C4-2B (cell line): ENCODE measurements at regions not wholly inside any gene's neighbourhood (a gene's known extent, or its start where the extent isn't known, plus 50 kb on each side); places are given as distances from the start of the nearest gene placed in this dataset.
"Not testable (repeated sequence)": the region's sequence is repeated elsewhere in the genome, so short reads cannot be mapped to it uniquely, and the experiment has no call there.

Experiments used
- H3K27ac ChIP-seq: fragments of 450-650 bp; 2 replicates; pipeline ENCODE4 v1.5.1; 2017
- ZFX ChIP-seq: fragments of 450-650 bp; IDR thresholded peaks from 2 replicates; pipeline ENCODE4 v1.6.1; 2017
- TF ChIP-seq, protein P1 (sequence below): fragments of 450-650 bp; conservative IDR thresholded peaks from 2 replicates; pipeline ENCODE4 v1.5.1; 2017; ENCODE audit warnings: mild to moderate bottlenecking

- TF ChIP-seq, protein P1, sequence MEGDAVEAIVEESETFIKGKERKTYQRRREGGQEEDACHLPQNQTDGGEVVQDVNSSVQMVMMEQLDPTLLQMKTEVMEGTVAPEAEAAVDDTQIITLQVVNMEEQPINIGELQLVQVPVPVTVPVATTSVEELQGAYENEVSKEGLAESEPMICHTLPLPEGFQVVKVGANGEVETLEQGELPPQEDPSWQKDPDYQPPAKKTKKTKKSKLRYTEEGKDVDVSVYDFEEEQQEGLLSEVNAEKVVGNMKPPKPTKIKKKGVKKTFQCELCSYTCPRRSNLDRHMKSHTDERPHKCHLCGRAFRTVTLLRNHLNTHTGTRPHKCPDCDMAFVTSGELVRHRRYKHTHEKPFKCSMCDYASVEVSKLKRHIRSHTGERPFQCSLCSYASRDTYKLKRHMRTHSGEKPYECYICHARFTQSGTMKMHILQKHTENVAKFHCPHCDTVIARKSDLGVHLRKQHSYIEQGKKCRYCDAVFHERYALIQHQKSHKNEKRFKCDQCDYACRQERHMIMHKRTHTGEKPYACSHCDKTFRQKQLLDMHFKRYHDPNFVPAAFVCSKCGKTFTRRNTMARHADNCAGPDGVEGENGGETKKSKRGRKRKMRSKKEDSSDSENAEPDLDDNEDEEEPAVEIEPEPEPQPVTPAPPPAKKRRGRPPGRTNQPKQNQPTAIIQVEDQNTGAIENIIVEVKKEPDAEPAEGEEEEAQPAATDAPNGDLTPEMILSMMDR: no peak
- TF ChIP-seq ZFX: no peak
- H3K27ac ChIP-seq: no peak overlapping the region
Measured at GRCh38 chr1:220453371-220453770, 74.6 kb upstream of the MARK1 start.

DNA sequence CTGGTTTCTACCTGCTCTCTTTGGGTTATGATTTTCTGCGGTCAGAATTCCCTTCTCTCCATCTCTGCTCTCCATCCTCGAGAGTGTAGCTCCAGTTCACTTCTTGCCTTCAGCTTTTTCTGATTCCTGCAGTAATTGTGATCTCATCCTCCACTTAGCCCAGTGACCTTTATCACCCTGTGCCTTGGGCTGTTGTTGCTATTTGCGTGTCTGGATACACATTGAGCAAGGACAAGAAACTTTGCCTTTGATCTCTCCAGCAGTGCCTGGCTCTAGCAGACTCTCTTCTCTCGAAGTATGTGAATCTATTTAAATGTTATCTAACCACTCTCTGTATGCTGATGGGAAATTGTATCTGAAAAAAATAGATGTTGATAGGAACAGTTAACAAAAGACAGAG, 76.4 kb upstream of the MARK1 start:
- no peak for TF ChIP-seq ZFX
- TF ChIP-seq, protein P1: no peak
- H3K27ac ChIP-seq: no peak overlapping the region

GRCh38 chr1:220450927-220451326, 77.0 kb upstream of the MARK1 start:
- no peak for TF ChIP-seq ZFX
- TF ChIP-seq, protein P1: no peak
- no peak overlapping the region for H3K27ac ChIP-seq

DNA sequence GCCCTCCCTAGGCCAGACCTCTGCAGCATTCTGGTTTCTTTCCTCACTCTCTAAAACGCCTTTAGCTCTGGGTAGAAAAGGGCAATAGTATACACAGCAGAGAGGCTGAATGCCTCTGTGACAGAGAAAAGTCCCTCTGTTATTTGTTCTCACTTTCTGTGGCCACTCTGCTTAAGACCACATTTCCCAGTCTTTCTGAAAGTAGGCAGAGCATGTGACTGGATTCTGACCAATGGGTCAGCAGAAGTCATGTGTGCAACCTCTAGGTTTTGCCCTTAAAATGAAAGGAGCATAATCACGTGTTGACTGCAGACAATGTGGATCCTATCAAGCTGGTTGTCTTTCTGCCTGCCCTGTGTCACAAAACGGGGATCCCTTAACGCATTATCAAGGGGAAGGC, 79.7 kb upstream of the MARK1 start:
- no peak for TF ChIP-seq ZFX
- TF ChIP-seq, protein P1: no peak

GRCh38 chr1:220444586-220444985, 83.3 kb upstream of the MARK1 start:
- not testable (repeated sequence) for H3K27ac ChIP-seq

More for the DNA sequence above, 79.7 kb upstream of the MARK1 start:
- no peak overlapping the region for H3K27ac ChIP-seq

- TF ChIP-seq, protein P1: no peak
- TF ChIP-seq ZFX: no peak
- H3K27ac ChIP-seq: no peak overlapping the region
Measured at GRCh38 chr1:220441211-220441610, 86.7 kb upstream of the MARK1 start.

- TF ChIP-seq, protein P1: no peak
- TF ChIP-seq ZFX: no peak
Measured at GRCh38 chr1:220438741-220439140, 89.2 kb upstream of the MARK1 start.

GRCh38 chr1:220432408-220432807, 95.5 kb upstream of the MARK1 start:
- H3K27ac ChIP-seq: no peak overlapping the region
- no peak for TF ChIP-seq ZFX
- TF ChIP-seq, protein P1: no peak

More at GRCh38 chr1:220438741-220439140, 89.2 kb upstream of the MARK1 start:
- no peak overlapping the region for H3K27ac ChIP-seq
